Neural cell (in vitro differentiated cells): ENCODE measurements at regions not wholly inside any gene's neighbourhood (a gene's known extent, or its start where the extent isn't known, plus 50 kb on each side); places are given as distances from the start of the nearest gene placed in this dataset.

Source experiments
- H2AFZ ChIP-seq: fragments of 200-600, 300-800 bp; sonication (generic), shearing (Covaris generic); 2 replicates; pipeline ENCODE4 v1.6.0; 2014; ENCODE audit warnings: low read depth, mild to moderate bottlenecking, antibody characterized with exemption, low read length, moderate library complexity
- H3F3A ChIP-seq: fragments of 200-600 bp; shearing (Covaris generic); 2 replicates; pipeline ENCODE4 v1.6.1; 2016; ENCODE audit warnings: mild to moderate bottlenecking, moderate library complexity, mixed read lengths, antibody characterized with exemption, low read length; ENCODE audit not compliant: insufficient read depth, poor library complexity, severe bottlenecking
- H3K27ac ChIP-seq: fragments of 200-600, 300-800 bp; sonication (generic), shearing (Covaris generic); 2 replicates; pipeline ENCODE4 v1.5.1; 2014; ENCODE audit warnings: mild to moderate bottlenecking, low read length, moderate library complexity
- H3K27me3 ChIP-seq: fragments of 300-800, 200-600 bp; sonication (generic), shearing (Covaris generic); 2 replicates; pipeline ENCODE4 v1.6.0; 2014; ENCODE audit warnings: mild to moderate bottlenecking, low read depth, low read length, moderate library complexity; ENCODE audit not compliant: insufficient read depth
- H3K36me3 ChIP-seq: fragments of 300-800, 200-600 bp; sonication (generic), shearing (Covaris generic); 2 replicates; pipeline ENCODE4 v1.5.1; 2014; ENCODE audit warnings: mild to moderate bottlenecking, antibody characterized with exemption, low read length, moderate library complexity; ENCODE audit not compliant: insufficient read depth
- H3K4me2 ChIP-seq: fragments of 300-800, 200-600 bp; sonication (generic), shearing (Covaris generic); 2 replicates; pipeline ENCODE4 v1.6.0; 2014; ENCODE audit warnings: mild to moderate bottlenecking, low read length
- H3K4me3 ChIP-seq: fragments of 300-800, 200-600 bp; sonication (generic), shearing (Covaris generic); 2 replicates; pipeline ENCODE4 v1.5.1; 2014; ENCODE audit warnings: mild to moderate bottlenecking, low read length, moderate library complexity
- H3K79me2 ChIP-seq: fragments of 200-600 bp; shearing (Covaris generic); replicated peaks from 2 replicates; pipeline ENCODE4 v1.6.0; 2014; ENCODE audit warnings: mild to moderate bottlenecking, low read length, moderate library complexity; ENCODE audit not compliant: insufficient read depth
- H3K9ac ChIP-seq: fragments of 300-800, 200-600 bp; sonication (generic), shearing (Covaris generic); 2 replicates; pipeline ENCODE4 v1.6.1; 2016; ENCODE audit warnings: mild to moderate bottlenecking, low read length, mixed read lengths
- H3K9me2 ChIP-seq: fragments of 200-600 bp; shearing (Covaris generic); 2 replicates; pipeline ENCODE4 v1.6.1; 2016; ENCODE audit warnings: mild to moderate bottlenecking, low read length, mixed read lengths; ENCODE audit not compliant: insufficient read depth
- H3K9me3 ChIP-seq: fragments of 200-600, 300-800 bp; sonication (generic), shearing (Covaris generic); 2 replicates; pipeline ENCODE4 v1.6.1; 2016; ENCODE audit warnings: mild to moderate bottlenecking, mixed run types, low read length, moderate library complexity, mixed read lengths
- H4K20me1 ChIP-seq: fragments of 200-600 bp; shearing (Covaris generic); 2 replicates; pipeline ENCODE4 v1.6.1; 2016; ENCODE audit warnings: mild to moderate bottlenecking, mixed run types; ENCODE audit not compliant: insufficient read depth
- CTCF ChIP-seq: fragments of 450-650 bp; IDR thresholded peaks from 2 replicates; pipeline ENCODE4 v1.5.1; 2014; ENCODE audit warnings: antibody characterized with exemption, mild to moderate bottlenecking, moderate library complexity; ENCODE audit not compliant: poor library complexity, severe bottlenecking
- EP300 ChIP-seq: fragments of 450-650 bp; conservative IDR thresholded peaks from 2 replicates; pipeline ENCODE4 v1.6.1; 2014; ENCODE audit warnings: antibody characterized with exemption, mild to moderate bottlenecking, moderate library complexity; ENCODE audit not compliant: poor library complexity, severe bottlenecking
- EZH2 ChIP-seq: fragments of 200-600, 300-800 bp; shearing (Covaris generic), sonication (generic); IDR thresholded peaks from 2 replicates; pipeline ENCODE4 v1.6.1; 2014; ENCODE audit warnings: antibody characterized with exemption, low read length, borderline replicate concordance, mild to moderate bottlenecking; ENCODE audit not compliant: insufficient read depth, poor library complexity, severe bottlenecking
- MXI1 ChIP-seq: fragments of 450-650 bp; conservative IDR thresholded peaks from 2 replicates; pipeline ENCODE4 v1.6.1; 2014; ENCODE audit warnings: antibody characterized with exemption, mild to moderate bottlenecking; ENCODE audit not compliant: poor library complexity, severe bottlenecking
- POLR2AphosphoS5 ChIP-seq: IDR thresholded peaks from 2 replicates; pipeline ENCODE4 v1.6.1; 2012
- RAD21 ChIP-seq: fragments of 450-650 bp; conservative IDR thresholded peaks from 2 replicates; pipeline ENCODE4 v1.6.1; 2014; ENCODE audit warnings: antibody characterized with exemption, mild to moderate bottlenecking, moderate library complexity
- REST ChIP-seq: IDR thresholded peaks from 2 replicates; pipeline ENCODE4 v1.6.1; 2012; ENCODE audit warnings: borderline replicate concordance
- SMC3 ChIP-seq: fragments of 450-650 bp; conservative IDR thresholded peaks from 2 replicates; pipeline ENCODE4 v1.6.1; 2014; ENCODE audit warnings: antibody characterized with exemption, mild to moderate bottlenecking, moderate library complexity; ENCODE audit not compliant: poor library complexity
- TAF1 ChIP-seq: IDR thresholded peaks from 2 replicates; pipeline ENCODE4 v1.6.1; 2012; ENCODE audit warnings: low read depth

GRCh38 chr5:152900332-152900731, 495.3 kb upstream of the NMUR2 start:
- H3K27ac ChIP-seq: no peak overlapping the region
- H3K9me2 ChIP-seq: no peaks in the 10 kb centered on the region
- no peaks in the 10 kb centered on the region for H3K27me3 ChIP-seq
- TF ChIP-seq POLR2AphosphoS5: no peak
- TF ChIP-seq MXI1: no peak
- no peak for TF ChIP-seq SMC3
- no peak for TF ChIP-seq TAF1
- no peak for TF ChIP-seq EZH2
- no peak for TF ChIP-seq EP300
- TF ChIP-seq CTCF: no peak
- no peak for TF ChIP-seq RAD21
- TF ChIP-seq REST: no peak
- H3K79me2 ChIP-seq: no peaks in the 10 kb centered on the region
- H3K4me3 ChIP-seq: no peak overlapping the region
- no peak overlapping the region for H2AFZ ChIP-seq
- H4K20me1 ChIP-seq: no peaks in the 10 kb centered on the region
- H3K9me3 ChIP-seq: no peaks in the 10 kb centered on the region
- no peaks in the 10 kb centered on the region for H3F3A ChIP-seq
- no peak overlapping the region for H3K9ac ChIP-seq
- no peaks in the 10 kb centered on the region for H3K36me3 ChIP-seq
- no peak overlapping the region for H3K4me2 ChIP-seq

GRCh38 chr5:152901754-152902153, 496.7 kb upstream of the NMUR2 start:
- Histone ChIP-seq H3K36me3 (no peaks in the 10 kb centered on the region), H3K27me3 (no peaks in the 10 kb centered on the region), H3K9ac (no peak overlapping the region), H4K20me1 (no peaks in the 10 kb centered on the region), H2AFZ (no peak overlapping the region), H3K27ac (no peak overlapping the region), H3K9me3 (no peaks in the 10 kb centered on the region), H3K4me3 (no peak overlapping the region), H3K4me2 (no peak overlapping the region), H3K79me2 (no peaks in the 10 kb centered on the region), H3F3A (no peaks in the 10 kb centered on the region), H3K9me2 (no peaks in the 10 kb centered on the region)
- TF ChIP-seq SMC3 (no peak), POLR2AphosphoS5 (no peak), TAF1 (no peak), MXI1 (no peak), RAD21 (no peak), CTCF (no peak), EP300 (no peak), EZH2 (no peak), REST (no peak)
